Right cardiac atrium (tissue), 5 donors: ENCODE measurements at regions not wholly inside any gene's neighbourhood (a gene's known extent, or its start where the extent isn't known, plus 50 kb on each side); places are given as distances from the start of the nearest gene placed in this dataset.

Experiments
- ATAC-seq, 2 donors: fragments of 200-7000 bp; cut with Tn5 transposase; one replicate each; pipeline versions ENCODE4 v1.8.0 to v1.9.1; 2020; ENCODE audit warnings: moderate library complexity in 2 of 2, mild to moderate bottlenecking in 1 of 2
- DNase-seq, 3 donors: peaks; one replicate each; pipeline ENCODE4 v3.0.0-alpha.2; 2020
- H3K27ac ChIP-seq: one replicate; pipeline ENCODE4 v1.5.1; 2013; ENCODE audit warnings: mild to moderate bottlenecking, low read length, control low read depth, moderate library complexity
- H3K27me3 ChIP-seq: one replicate; pipeline ENCODE4 v1.6.1; 2013; ENCODE audit not compliant: control insufficient read depth, insufficient read depth
- H3K4me1 ChIP-seq: one replicate; pipeline ENCODE4 v1.6.1; 2013; ENCODE audit warnings: low read length; ENCODE audit not compliant: control insufficient read depth, insufficient read depth
- H3K4me3 ChIP-seq: one replicate; pipeline ENCODE4 v1.5.1; 2013; ENCODE audit warnings: low read length, control low read depth
- H3K9me3 ChIP-seq: one replicate; pipeline ENCODE4 v1.6.1; 2013; ENCODE audit warnings: low read length; ENCODE audit not compliant: control insufficient read depth
- WGBS: extraction: QIAGEN DNeasy Blood & Tissue Kit; methylation state at CpG from one replicate; pipeline ENCODE4 v1.1.7; 2013; 5-methylcytosine and 5-hydroxymethylcytosine counted together
- intact Hi-C, 4 donors: fragments of 100-400 bp; cut with DNase I; formaldehyde crosslinking; loops; one replicate each; pipeline versions ENCODE4 v1.11.0 to v1.14.0; 2022 to 2023
- donor health status: healthy with polysubstance abuse.
- donor health status: DM: no; HTN: yes; CAD: no.
- donor health status: DM: no; HTN: no; CAD: no.
- donor health status: DM: no; HTN: yes; CAD: no; lungs with severe emphysema.
- donor health status: DM: yes; HTN: yes; CAD: no.

- Histone ChIP-seq H3K27me3 (no peaks in the 10 kb centered on the region), H3K4me3 (no peak overlapping the region), H3K27ac (no peak overlapping the region), H3K4me1 (no peaks in the 10 kb centered on the region), H3K9me3 (no peaks in the 10 kb centered on the region)
- intact Hi-C loops, result no loop called here
- 91% methylated on average over 4 of the region's 4 CpGs for WGBS
- DNase-seq (no peak), ATAC-seq (no peak)
These were observed 489.4 kb upstream of the WWC1 start for GRCh38 chr5:167801999-167802398.

GRCh38 chr5:167802755-167803431 is 488.6 kb upstream of the WWC1 start:
- Histone ChIP-seq H3K4me1 (no peaks in the 10 kb centered on the region), H3K9me3 (no peaks in the 10 kb centered on the region), H3K4me3 (no peak overlapping the region), H3K27me3 (no peaks in the 10 kb centered on the region), H3K27ac (no peak overlapping the region)
- intact Hi-C loops, result no loop called here
- WGBS, result 52% methylated on average over 2 of the region's 2 CpGs
- DNase-seq (no peak), ATAC-seq (no peak)

DNA sequence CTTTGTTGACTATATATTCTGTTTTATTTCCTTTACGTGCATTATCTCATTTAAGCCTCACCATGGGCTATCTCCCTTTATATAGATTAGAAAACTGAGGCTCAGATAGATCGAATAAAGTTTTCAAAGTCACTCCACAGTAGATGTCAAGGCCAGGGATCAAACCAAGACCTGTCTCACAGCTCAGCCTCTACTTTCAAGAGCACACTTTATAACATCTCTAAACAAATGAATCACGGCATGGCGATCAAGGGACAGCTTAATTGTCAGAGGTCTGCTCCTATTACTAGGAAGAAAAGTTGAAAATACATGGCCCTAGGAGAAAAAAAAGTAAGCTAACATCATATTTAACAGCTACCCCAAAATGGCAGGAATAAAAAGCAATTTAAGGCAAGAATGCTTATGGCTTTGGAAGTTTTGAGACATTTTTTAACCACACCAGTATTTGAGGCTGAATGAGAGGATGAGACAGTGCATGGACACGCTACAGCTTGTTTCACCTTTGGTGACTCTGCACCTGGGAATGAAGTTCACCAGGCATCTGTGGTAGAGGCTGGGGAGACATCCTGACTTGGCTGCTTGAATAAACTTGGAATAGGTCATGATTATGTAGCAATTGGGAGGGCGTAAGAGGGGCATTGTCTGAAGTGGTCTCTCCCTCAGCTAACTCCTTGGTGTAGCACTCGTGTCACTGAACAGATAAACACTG is 486.8 kb upstream of the WWC1 start:
- intact Hi-C loops, result no loop called here
- ATAC-seq, result no peak
- DNase-seq, result no peak
- no peaks in the 10 kb centered on the region for H3K4me1 ChIP-seq
- no peak overlapping the region for H3K4me3 ChIP-seq
- 86% methylated on average over 7 of the region's 7 CpGs for WGBS
- H3K9me3 ChIP-seq, result no peaks in the 10 kb centered on the region
- no peak overlapping the region for H3K27ac ChIP-seq
- H3K27me3 ChIP-seq, result no peaks in the 10 kb centered on the region

- 91% methylated on average over 2 of the region's 2 CpGs for WGBS
- no peak for ATAC-seq
These were observed 480.9 kb upstream of the WWC1 start for GRCh38 chr5:167810573-167810972.

DNA sequence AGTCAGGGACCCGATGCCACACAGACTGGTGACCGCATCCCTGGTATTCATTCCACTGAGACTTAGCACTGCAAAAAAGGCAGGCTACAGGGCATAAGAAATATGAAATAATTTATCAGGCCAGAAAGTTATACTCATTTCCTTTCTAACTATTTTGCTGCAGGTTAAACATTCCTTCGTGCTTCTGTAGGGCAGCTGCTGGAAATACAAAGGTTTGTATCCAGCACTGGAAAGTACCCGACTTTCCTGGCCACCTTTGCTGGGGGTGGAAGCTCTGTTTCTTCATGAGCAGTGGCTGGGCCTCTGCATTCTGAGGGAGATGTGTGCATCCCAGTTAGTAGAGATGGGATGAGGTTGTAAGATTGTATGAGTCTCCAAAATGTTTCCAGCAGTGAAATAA is 478.6 kb upstream of the WWC1 start:
- Histone ChIP-seq H3K27ac (no peak overlapping the region), H3K27me3 (no peaks in the 10 kb centered on the region), H3K9me3 (no peaks in the 10 kb centered on the region), H3K4me1 (no peaks in the 10 kb centered on the region), H3K4me3 (no peak overlapping the region)
- WGBS, result 83% methylated on average over 4 of the region's 4 CpGs
- DNase-seq (no peak), ATAC-seq (no peak)
- intact Hi-C loops, result no loop called here

More at GRCh38 chr5:167810573-167810972, 480.9 kb upstream of the WWC1 start:
- H3K4me1 ChIP-seq, result no peaks in the 10 kb centered on the region
- no peaks in the 10 kb centered on the region for H3K9me3 ChIP-seq
- intact Hi-C loops, result no loop called here
- H3K27me3 ChIP-seq, result no peaks in the 10 kb centered on the region
- DNase-seq, result no peak
- H3K4me3 ChIP-seq, result no peak overlapping the region
- no peak overlapping the region for H3K27ac ChIP-seq

DNA sequence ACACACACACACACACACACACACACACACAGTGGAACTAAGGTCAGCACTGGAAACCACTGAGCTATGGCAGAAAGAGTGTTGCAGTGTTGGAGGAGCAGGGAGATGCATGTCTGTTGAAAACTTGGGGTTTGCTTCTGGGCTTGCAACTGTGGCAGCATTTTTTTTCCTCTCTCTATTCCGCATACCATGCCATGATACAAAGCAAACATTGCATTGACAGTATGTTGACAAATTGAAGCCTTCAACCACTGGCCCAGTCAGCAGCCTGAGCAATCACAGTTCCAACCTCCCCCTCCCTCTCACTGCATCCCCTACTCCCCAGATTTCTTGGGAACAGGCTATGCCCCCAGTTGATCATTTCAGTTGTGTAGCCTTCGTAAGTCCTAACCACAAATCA is 478.1 kb upstream of the WWC1 start:
- intact Hi-C loops, result no loop called here
- H3K4me1 ChIP-seq, result no peaks in the 10 kb centered on the region
- WGBS, result 81% methylated on average over 2 of the region's 2 CpGs
- H3K4me3 ChIP-seq, result no peak overlapping the region
- no peaks in the 10 kb centered on the region for H3K27me3 ChIP-seq
- no peak for ATAC-seq
- H3K9me3 ChIP-seq, result no peaks in the 10 kb centered on the region
- no peak for DNase-seq
- H3K27ac ChIP-seq, result no peak overlapping the region

GRCh38 chr5:167814040-167814439 is 477.4 kb upstream of the WWC1 start:
- ATAC-seq (no peak), DNase-seq (no peak)
- Histone ChIP-seq H3K27ac (no peak overlapping the region), H3K9me3 (no peaks in the 10 kb centered on the region), H3K27me3 (no peaks in the 10 kb centered on the region), H3K4me1 (no peaks in the 10 kb centered on the region), H3K4me3 (no peak overlapping the region)
- 76% methylated on average over 6 of the region's 6 CpGs for WGBS
- intact Hi-C loops, result no loop called here

DNA sequence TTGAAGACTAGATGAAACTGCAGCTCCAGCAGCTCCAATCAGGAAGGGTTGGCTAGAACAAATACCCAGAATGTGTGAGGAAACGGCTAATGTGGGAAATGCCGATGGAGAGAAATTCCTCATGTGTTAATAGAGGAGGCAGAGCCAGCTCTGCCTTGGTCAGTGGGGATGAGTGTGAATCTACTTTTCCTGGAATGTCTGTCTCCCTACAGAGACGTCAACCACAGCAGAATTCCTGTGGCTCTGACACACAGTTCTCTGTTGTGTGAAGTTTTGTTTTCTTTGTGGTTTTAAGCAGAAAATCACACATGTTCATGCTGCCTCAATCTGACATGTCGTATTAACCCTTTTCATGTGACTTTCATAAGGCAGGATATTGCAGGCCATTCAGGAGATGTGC is 476.6 kb upstream of the WWC1 start:
- no peak overlapping the region for H3K4me3 ChIP-seq
- H3K9me3 ChIP-seq, result no peaks in the 10 kb centered on the region
- 45% methylated on average over 4 of the region's 4 CpGs for WGBS
- intact Hi-C loops, result no loop called here
- no peak for DNase-seq
- H3K27ac ChIP-seq, result no peak overlapping the region
- no peaks in the 10 kb centered on the region for H3K4me1 ChIP-seq
- H3K27me3 ChIP-seq, result no peaks in the 10 kb centered on the region
- no peak for ATAC-seq

GRCh38 chr5:167816354-167816753 is 475.1 kb upstream of the WWC1 start:
- intact Hi-C loops, result no loop called here
- 52% methylated on average over 3 of the region's 3 CpGs for WGBS
- ATAC-seq (no peak), DNase-seq (no peak)
- Histone ChIP-seq H3K27ac (no peak overlapping the region), H3K4me1 (no peaks in the 10 kb centered on the region), H3K9me3 (no peaks in the 10 kb centered on the region), H3K27me3 (no peaks in the 10 kb centered on the region), H3K4me3 (no peak overlapping the region)

DNA sequence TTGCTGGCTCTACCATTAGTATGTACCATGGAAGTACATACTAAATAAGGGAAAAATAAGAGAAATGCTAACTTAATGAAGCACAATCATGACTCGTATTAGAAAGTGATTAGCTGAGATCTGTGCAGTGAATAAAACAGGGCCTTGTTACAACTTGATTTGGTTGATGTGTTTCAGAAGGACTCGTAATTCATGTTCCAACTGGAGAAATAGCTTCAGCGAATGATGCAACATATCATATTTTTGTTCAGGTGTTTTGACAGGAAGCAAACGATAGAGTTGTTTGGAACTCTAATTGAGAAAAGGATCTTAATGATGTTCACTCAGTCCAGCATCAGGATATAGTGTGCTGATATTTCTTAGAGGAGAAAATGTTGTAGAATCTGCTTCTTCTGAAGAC is 474.6 kb upstream of the WWC1 start:
- Histone ChIP-seq H3K27ac (no peak overlapping the region), H3K4me1 (no peaks in the 10 kb centered on the region), H3K9me3 (no peaks in the 10 kb centered on the region), H3K4me3 (no peak overlapping the region), H3K27me3 (no peaks in the 10 kb centered on the region)
- intact Hi-C loops, result no loop called here
- ATAC-seq, result no peak
- DNase-seq, result no peak
- WGBS, result 89% methylated on average over 4 of the region's 4 CpGs

- no peak for ATAC-seq
- no peaks in the 10 kb centered on the region for H3K27me3 ChIP-seq
- WGBS, result 81% methylated on average over 3 of the region's 3 CpGs
These were observed 472.0 kb upstream of the WWC1 start for GRCh38 chr5:167819406-167819805.

More at GRCh38 chr5:167819406-167819805, 472.0 kb upstream of the WWC1 start:
- H3K4me3 ChIP-seq, result no peak overlapping the region
- no peak overlapping the region for H3K27ac ChIP-seq
- H3K4me1 ChIP-seq, result no peaks in the 10 kb centered on the region
- intact Hi-C loops, result no loop called here
- no peaks in the 10 kb centered on the region for H3K9me3 ChIP-seq
- DNase-seq, result no peak
